ENCODE measurements at regions not wholly inside any gene's neighbourhood (a gene's known extent, or its start where the extent isn't known, plus 50 kb on each side); places are given as distances from the start of the nearest gene placed in this dataset.

GRCh38 chr10:105358911-105359310 lies 717.8 kb downstream of the SORCS3 start:
- Histone ChIP-seq H3K4me1 (ENCODE audit: control insufficient read depth, insufficient read depth, low read length) (no peaks in the 10 kb centered on the region), H2AFZ (replicated peaks; ENCODE audit: low read length, poor library complexity) (no peak overlapping the region), H2BK120ac (ENCODE audit: low read depth, low read length) (no peak overlapping the region), H3K18ac (ENCODE audit: low read depth, low read length) (no peak overlapping the region), H3K56ac (ENCODE audit: extremely low read depth, insufficient read depth, low read length) (no peak overlapping the region), H3K9ac (ENCODE audit: low read depth, low read length) (no peak overlapping the region), H3K36me3 (ENCODE audit: control insufficient read depth, insufficient read depth, low read length) (no peaks in the 10 kb centered on the region), H2AK5ac (ENCODE audit: low read depth, low read length) (no peak overlapping the region), H3K9me3 (ENCODE audit: control insufficient read depth, insufficient read depth, low read length) (peaks cover 5% of the 10 kb centered on the region), H4K5ac (ENCODE audit: low read depth, low read length) (no peak overlapping the region), H4K91ac (ENCODE audit: insufficient read depth, low read depth, low read length) (no peak overlapping the region), H3K4ac (ENCODE audit: low read depth, low read length) (no peak overlapping the region), H3K4me2 (ENCODE audit: low read depth, low read length) (no peak overlapping the region), H3K27ac (ENCODE audit: insufficient read depth, low read length) (no peak overlapping the region), H3K14ac (replicated peaks; ENCODE audit: low read depth, low read length) (no peak overlapping the region), H2BK15ac (ENCODE audit: low read depth, low read length) (no peak overlapping the region), H4K8ac (ENCODE audit: low read depth in 2 of 2, low read length in 2 of 2) (no peak overlapping the region), H2BK20ac (ENCODE audit: low read depth, low read length) (no peak overlapping the region), H4K20me1 (ENCODE audit: insufficient read depth, low read length) (no peaks in the 10 kb centered on the region), H3K79me1 (ENCODE audit: low read depth in 1 of 2, low read length in 2 of 2) (no peaks in the 10 kb centered on the region), H3K23ac (ENCODE audit: low read depth, low read length) (no peak overlapping the region), H3K9me1 (ENCODE audit: insufficient read depth, low read length) (no peaks in the 10 kb centered on the region), H2AK9ac (replicated peaks; ENCODE audit: low read depth, low read length, poor library complexity) (no peak overlapping the region), H2BK5ac (ENCODE audit: low read depth, low read length, poor library complexity, severe bottlenecking) (no peak overlapping the region), H3K4me3 (ENCODE audit: insufficient read depth, low read depth, low read length) (no peak overlapping the region), H3K27me3 (ENCODE audit: control insufficient read depth, insufficient read depth, low read length) (no peaks in the 10 kb centered on the region)
- CTCF ChIA-PET: no interaction called here
- intact Hi-C loops (cut with micrococcal nuclease): no loop called here
- in situ Hi-C loops (cut with MboI; ENCODE audit: low sequenced_read_pairs): no loop called here
- no peak for TF ChIP-seq CEBPB (IDR thresholded peaks at IDR 0.05; ENCODE audit: low read depth, low read length)
- no peak for TF ChIP-seq BHLHE40 (IDR thresholded peaks at IDR 0.05; ENCODE audit: low read depth, low read length)
- TF ChIP-seq POLR2A (IDR thresholded peaks at IDR 0.05; ENCODE audit: low read depth, low read length): no peak
- no peak for TF ChIP-seq RFX5 (IDR thresholded peaks at IDR 0.05; ENCODE audit: low read depth, low read length)
- TF ChIP-seq RCOR1 (IDR thresholded peaks at IDR 0.05; ENCODE audit: insufficient replicate concordance, low read length): no peak
- TF ChIP-seq MAZ (IDR thresholded peaks at IDR 0.05; ENCODE audit: borderline replicate concordance, low read depth, low read length): no peak
- TF ChIP-seq CTCF (conservative IDR thresholded peaks at IDR 0.05; ENCODE audit: low read depth, low read length): no peak
- TF ChIP-seq MXI1 (IDR thresholded peaks at IDR 0.05; ENCODE audit: borderline replicate concordance, low read depth, low read length): no peak
- no peak for TF ChIP-seq USF2 (IDR thresholded peaks at IDR 0.05; ENCODE audit: low read depth, low read length)
- no peak for TF ChIP-seq MAFK (IDR thresholded peaks at IDR 0.05; ENCODE audit: low read depth, low read length)
- no peak for TF ChIP-seq FOS (IDR thresholded peaks at IDR 0.05; ENCODE audit: low read depth, low read length)
- TF ChIP-seq NFE2L2 (IDR thresholded peaks at IDR 0.05; ENCODE audit: low read depth, low read length): no peak
- TF ChIP-seq ELK1 (IDR thresholded peaks at IDR 0.05; ENCODE audit: borderline replicate concordance, low read depth, low read length): no peak
- no peak for TF ChIP-seq SMC3 (IDR thresholded peaks at IDR 0.05; ENCODE audit: low read depth, low read length)
- no peak for TF ChIP-seq RAD21 (IDR thresholded peaks at IDR 0.05; ENCODE audit: low read length)
- TF ChIP-seq CHD1 (IDR thresholded peaks at IDR 0.05; ENCODE audit: low read depth, low read length): no peak
- DNase-seq (no peak), ATAC-seq (ENCODE audit: low read depth) (no peak)
- no TSS peak for BruUV-seq (replicated peaks)
- no CpG with 5 or more reads among the region's 2 CpGs for WGBS, 2 experiments (ENCODE audit: extremely low coverage in 2 of 2, insufficient read length in 1 of 2)
- dilution Hi-C loops (cut with HindIII; ENCODE audit: low sequenced_read_pairs, unreplicated experiment): no loop called here
- POLR2A ChIA-PET (ENCODE audit: unreplicated experiment): no interaction called here
